HG03025 (cell line): ENCODE measurements at regions not wholly inside any gene's neighbourhood (a gene's known extent, or its start where the extent isn't known, plus 50 kb on each side); places are given as distances from the start of the nearest gene placed in this dataset.

Source experiments
- ATAC-seq: cut with Tn5 transposase; IDR thresholded peaks from one replicate; pipeline ENCODE4 v1.9.1; 2021; ENCODE audit warnings: mild to moderate bottlenecking, moderate library complexity; ENCODE audit not compliant: unreplicated experiment, low FRiP score

DNA sequence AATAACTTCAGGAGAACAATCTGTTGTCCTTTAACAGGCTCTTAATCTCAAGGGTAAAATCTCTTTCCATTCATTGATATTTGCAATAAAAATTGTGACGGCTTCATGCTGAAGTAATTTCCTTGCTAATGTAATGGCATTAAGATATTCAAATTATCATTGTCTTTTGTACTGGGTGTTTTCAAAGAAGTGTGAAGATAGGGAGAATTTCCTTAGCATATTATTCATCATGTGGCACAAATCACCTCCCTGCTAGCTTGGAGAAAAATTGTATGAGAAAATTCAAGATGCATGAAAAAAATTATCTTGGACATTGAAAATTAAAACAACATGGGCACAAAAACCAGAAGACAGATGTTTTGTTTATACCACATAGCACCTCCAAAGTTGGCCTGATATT lies 63.6 kb upstream of the ARID2 start:
- ATAC-seq: no peak

DNA sequence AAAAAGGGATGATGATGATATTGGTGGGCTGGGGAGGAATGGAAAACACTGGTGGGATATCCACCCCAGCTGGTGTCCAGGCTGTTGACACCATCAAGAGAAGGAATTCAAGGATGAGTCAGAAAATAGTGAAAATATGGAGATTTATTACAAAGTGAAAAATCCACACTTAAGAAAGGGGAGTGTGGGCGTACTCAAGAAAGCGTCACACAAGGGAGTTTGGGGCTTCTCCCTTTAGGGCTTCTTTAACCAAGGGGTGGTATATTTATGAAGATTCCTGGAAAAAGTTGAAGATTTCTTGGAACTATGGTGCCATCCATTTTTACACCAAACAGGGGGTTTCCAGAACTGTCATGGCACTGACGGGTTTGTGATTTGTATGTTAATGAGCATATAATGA lies 63.1 kb upstream of the ARID2 start:
- ATAC-seq: no peak

DNA sequence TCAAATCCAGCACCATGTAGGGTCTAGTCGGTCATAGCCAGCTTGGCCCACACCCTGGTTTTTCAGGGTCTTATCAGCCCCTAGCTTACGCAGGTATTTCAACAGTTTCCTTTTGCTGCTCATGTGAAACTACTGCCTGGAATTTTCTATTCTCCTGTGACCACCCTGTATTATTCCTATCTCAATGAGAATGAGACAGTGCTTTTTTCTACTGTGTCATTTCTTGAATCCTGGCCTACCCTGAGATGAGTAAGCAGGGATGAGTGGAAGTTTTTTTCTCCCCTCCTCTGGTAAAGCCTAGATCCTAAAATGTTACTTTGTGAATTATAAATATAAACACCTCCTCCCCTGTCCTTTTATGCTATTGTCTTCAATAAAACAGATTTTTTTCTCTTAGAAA lies 62.7 kb upstream of the ARID2 start:
- ATAC-seq: no peak

DNA sequence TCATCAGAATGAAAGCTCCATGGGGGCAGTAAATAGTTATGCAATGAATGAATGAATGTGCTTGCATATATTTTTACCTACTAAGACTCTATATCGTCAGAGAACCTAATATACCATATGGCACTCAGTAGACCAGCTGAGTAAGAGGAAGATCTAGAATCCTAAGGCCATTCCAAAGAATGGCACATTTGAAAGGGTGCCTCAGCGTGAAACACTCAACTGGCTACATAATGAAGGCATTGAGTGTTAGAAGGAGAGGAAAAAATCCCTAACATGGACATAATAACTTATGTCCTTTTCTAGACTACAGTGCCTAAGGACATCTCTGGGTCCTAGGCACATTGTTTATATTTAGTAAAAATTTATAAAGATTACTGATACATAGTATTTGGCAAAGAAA lies 61.7 kb upstream of the ARID2 start:
- ATAC-seq: no peak

DNA sequence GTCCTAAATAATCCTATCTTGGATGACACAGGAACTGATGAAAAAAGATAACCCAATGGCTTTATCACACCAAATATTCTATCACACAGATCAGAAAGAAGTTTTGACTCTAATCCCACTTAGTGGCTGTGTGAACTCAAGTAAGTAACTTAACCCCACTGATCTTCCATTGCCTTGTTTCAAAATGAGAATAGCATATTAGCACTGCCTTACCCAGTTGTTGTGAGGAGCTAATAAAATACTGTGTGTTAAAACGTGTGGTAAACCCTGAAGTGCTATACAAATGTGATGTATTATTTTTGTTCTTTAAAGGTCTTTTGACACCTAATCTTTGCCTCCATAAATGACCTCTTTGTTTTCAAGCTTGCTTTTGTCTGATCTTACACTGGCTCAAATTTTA lies 60.9 kb upstream of the ARID2 start:
- ATAC-seq: no peak

DNA sequence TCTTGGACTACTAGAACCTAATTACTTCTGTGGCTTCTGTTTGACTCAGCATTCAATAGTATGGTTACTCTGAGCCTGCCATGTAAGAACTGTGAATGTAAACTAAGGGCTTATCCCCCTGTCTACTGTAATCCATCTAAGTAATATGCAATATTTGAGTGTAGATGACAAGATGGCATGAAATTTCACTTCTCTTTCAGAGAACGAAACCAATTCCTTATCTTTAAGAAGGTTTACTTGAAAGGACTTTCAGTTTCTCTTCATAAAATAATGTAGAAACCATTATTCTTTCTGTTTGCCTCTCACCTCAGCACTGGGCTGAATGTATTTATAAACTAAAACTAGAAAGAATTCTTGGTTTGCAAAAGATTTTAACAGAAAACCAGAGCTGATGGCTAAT lies 60.4 kb upstream of the ARID2 start:
- ATAC-seq: peak; percentile 93

DNA sequence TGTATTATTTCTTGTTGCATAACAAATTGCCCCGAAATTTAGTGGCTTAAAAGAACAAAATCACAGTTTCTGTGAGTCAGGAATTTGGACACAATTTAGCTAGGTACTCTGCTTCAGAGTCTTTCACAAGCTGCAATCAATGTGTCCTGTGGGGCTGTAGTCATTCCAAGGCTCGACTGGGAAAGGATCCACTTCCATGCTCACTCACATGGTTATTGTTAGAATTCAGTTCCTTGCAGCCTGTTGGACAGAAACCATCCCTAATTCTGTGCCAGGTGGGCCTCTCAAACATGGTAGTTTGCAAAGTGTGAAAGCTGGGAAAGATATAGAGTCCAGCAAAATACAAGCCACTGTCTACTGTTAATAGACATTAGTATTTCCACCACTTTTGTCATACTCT lies 59.7 kb upstream of the ARID2 start:
- no peak for ATAC-seq

DNA sequence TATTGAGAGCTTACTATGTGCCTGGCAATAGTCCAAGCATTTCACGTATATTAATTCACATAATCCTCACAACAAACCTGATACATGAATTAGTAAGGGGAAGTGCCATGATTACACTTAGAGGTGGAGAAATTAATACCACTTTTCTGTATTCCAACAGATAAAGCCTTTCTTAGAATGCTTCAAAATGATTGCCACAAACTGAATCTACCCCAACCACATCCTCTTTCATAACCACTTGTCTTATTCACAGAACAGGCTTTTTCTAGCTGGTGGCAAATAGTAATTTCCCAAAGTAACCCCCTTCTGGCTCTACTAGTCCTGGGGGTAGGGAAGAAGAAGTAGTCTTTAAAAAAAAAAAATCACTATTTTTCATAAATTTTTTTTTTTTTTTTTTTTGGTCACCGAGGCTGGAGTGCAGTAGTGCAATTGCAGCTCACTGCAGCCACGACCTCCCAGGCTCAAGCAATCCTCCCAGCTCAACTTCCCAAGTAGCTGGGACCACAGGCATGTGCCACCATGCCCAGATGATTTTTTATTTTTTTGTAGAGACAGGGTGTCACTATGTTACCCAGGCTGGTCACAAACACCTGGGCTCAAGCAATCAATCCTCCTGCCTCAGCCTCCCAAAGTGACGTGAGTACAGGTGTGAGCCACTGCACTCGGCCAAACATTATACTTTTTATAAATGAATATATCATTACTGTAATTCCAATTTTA lies 59.0 kb upstream of the ARID2 start:
- peak; percentile 38 for ATAC-seq

DNA sequence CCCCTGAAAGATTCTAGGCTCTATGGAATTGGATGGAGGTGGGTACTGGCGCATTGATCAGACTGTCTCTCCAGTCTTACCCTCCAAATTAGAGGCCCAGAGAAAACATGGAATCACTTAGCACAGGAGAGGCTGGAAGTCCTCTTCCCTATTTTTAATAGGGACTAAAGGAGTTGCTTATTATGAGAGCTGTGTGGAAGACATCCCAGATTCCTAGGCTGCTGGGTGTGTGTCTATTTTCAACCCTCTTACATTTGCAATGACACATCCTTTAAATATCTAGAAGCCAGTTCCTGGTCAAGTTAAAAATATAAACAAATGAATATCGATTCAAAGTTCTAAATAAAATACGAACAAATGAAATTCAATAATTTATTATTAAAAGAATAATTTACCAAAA lies 58.3 kb upstream of the ARID2 start:
- ATAC-seq: no peak

DNA sequence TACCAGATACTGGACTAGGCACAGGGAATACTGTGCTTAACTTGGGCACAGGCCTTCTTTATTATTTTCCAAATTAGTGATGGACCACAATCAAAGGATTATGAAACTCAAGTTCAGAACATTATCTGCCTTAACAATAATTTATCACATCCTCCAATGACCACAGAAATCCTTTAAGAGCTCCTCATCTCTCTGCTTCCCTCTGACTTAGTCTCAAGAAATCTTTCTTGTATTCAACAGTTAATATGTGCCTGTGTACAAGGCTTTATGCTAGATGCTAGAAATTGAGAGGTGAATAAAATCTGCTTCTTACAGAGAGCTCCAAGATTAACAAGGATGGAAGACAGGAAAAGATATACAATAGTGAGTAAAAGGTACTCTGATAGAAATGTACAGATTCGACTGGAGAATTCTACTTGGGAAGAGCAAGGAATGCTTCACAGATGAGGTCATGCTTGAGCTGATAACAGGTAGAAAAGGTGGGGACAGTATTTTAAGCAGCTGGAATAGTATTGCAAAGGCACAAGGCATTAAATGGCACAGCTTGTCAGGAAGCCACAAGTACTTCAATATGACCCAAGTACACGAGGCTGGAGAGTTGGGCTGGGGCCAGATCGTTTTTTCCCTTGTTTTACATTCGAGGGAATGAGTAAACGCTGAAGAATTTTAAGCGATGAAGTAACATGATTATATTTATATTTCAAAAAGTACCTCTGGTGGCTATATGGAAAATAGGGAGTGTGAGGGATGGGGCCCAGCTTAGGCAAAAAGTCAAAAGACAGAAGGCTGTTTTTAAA lies 55.1 kb upstream of the ARID2 start:
- ATAC-seq: no peak

DNA sequence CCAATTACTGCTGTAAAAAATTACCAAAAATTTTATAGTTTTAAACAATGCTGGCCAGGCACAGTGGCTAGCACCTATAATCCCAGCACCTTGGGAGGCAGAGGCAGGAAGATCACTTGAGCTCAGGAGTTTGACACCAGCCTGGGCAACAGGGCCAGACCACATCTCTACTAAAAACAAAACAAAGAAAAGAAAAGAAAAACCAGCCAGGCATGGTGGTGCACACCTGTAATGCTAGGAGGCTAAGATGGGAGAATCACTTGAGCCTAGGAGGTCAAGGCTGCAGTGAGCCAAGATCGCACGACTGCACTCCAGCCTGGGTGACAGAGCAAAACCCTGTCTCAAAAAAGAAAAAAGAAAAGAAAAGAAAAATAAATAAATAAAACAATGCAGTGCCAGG lies 54.0 kb upstream of the ARID2 start:
- no peak for ATAC-seq
